K562 (cell line): ENCODE measurements at regions not wholly inside any gene's neighbourhood (a gene's known extent, or its start where the extent isn't known, plus 50 kb on each side); places are given as distances from the start of the nearest gene placed in this dataset.

Experiments
- ATAC-seq: fragments of 200-7000 bp; cut with Tn5 transposase; 3 replicates; pipeline ENCODE4 v1.9.1; 2020; ENCODE audit warnings: moderate library complexity
- BruUV-seq: library from RNA; stranded (reverse); fragments of 400-500 nt; replicated peaks from 2 replicates; lab custom pipeline; 2021; lab: Mats Ljungman, UMichigan
- CTCF ChIA-PET: fragments of 300-600 bp; formaldehyde crosslinking; extraction: SDS; loops from one replicate; lab custom pipeline; 2021; ENCODE audit warnings: low intra/inter-chr PET ratio; lab: Yijun Ruan, JAX
- POLR2A ChIA-PET: fragments of 300-600, 350-650 bp; sonication (Branson Sonifier 250); formaldehyde crosslinking; extraction: SDS; loops from one replicate; lab custom pipeline; 2021; ENCODE audit warnings: antibody characterized with exemption, inconsistent platforms; lab: Yijun Ruan, JAX
- DNase-seq, 4 experiments: peaks; one replicate each; pipeline versions ENCODE4 v3.0.0 to v3.0.0-alpha.2; 2011 to 2018; ENCODE audit warnings: low spot score in 3 of 4, mixed read lengths in 3 of 4; ENCODE audit errors: extremely low read depth in 1 of 4
- FAIRE-seq: peaks from 2 replicates; lab custom pipeline; 2011; peaks lifted over from hg19 to GRCh38; lab: Jason Lieb, UNC
- H2AFZ ChIP-seq: 2 replicates; pipeline ENCODE4 v1.6.0; 2011; ENCODE audit warnings: low read depth, low read length, control low read depth, inconsistent platforms
- H3K27ac ChIP-seq: fragments of 200-600 bp; 3 replicates; pipeline ENCODE4 v1.8.0; 2011; ENCODE audit warnings: low read depth, mild to moderate bottlenecking, control low read depth, inconsistent platforms, low read length, moderate library complexity, mixed read lengths; ENCODE audit errors: extremely low read depth
- H3K27me3 ChIP-seq, 2 experiments: fragments of 300-600 bp in 1 of 2; 2 replicates in 1 of 2; 3 replicates in 1 of 2; pipeline versions ENCODE4 v1.6.0 to v1.8.0; 2011; ENCODE audit warnings: inconsistent platforms in 2 of 2, low read length in 2 of 2, mild to moderate bottlenecking in 1 of 2, mixed read lengths in 1 of 2, moderate library complexity in 1 of 2; ENCODE audit not compliant: control insufficient read depth in 2 of 2, insufficient read depth in 2 of 2
- H3K36me3 ChIP-seq: fragments of 300-600 bp; 3 replicates; pipeline ENCODE4 v1.8.0; 2011; ENCODE audit warnings: mild to moderate bottlenecking, low read length, inconsistent platforms; ENCODE audit not compliant: control insufficient read depth, insufficient read depth
- H3K4me1 ChIP-seq, 2 experiments: fragments of 200-600 bp in 1 of 2; replicated peaks in 1 of 2; 2 replicates in 1 of 2; 3 replicates in 1 of 2; pipeline versions ENCODE4 v1.5.1 to v1.8.0; 2011; ENCODE audit warnings: inconsistent platforms in 2 of 2, low read length in 2 of 2, mild to moderate bottlenecking in 1 of 2, mixed read lengths in 1 of 2, moderate library complexity in 1 of 2; ENCODE audit not compliant: control insufficient read depth in 2 of 2, insufficient read depth in 2 of 2
- H3K4me2 ChIP-seq: 2 replicates; pipeline ENCODE4 v1.6.1; 2011; ENCODE audit warnings: low read length, control low read depth, inconsistent platforms, mixed read lengths; ENCODE audit not compliant: insufficient read depth
- H3K4me3 ChIP-seq: fragments of 200-600 bp; sonication (generic), shearing (Covaris generic); 2 replicates; pipeline ENCODE4 v1.5.1; 2016; ENCODE audit warnings: control low read depth, inconsistent platforms
- H3K79me2 ChIP-seq: fragments of 200-600 bp; 3 replicates; pipeline ENCODE4 v1.8.0; 2011; ENCODE audit warnings: low read length, inconsistent platforms; ENCODE audit not compliant: control insufficient read depth, insufficient read depth
- H3K9ac ChIP-seq, 2 experiments: 2 replicates each; pipeline versions ENCODE4 v1.6.0 to v1.6.1; 2011; ENCODE audit warnings: low read depth in 2 of 2, low read length in 2 of 2, control low read depth in 1 of 2, inconsistent platforms in 1 of 2, mild to moderate bottlenecking in 1 of 2, mixed read lengths in 1 of 2; ENCODE audit not compliant: insufficient read depth in 1 of 2
- H3K9me1 ChIP-seq: one replicate; pipeline ENCODE4 v1.6.0; 2011; ENCODE audit warnings: inconsistent platforms, mild to moderate bottlenecking, low read length, moderate library complexity; ENCODE audit not compliant: control insufficient read depth, insufficient read depth
- H3K9me3 ChIP-seq: replicated peaks from 2 replicates; pipeline ENCODE4 v1.5.1; 2011; ENCODE audit warnings: low read depth, low read length, inconsistent platforms; ENCODE audit not compliant: control insufficient read depth, insufficient read depth
- H4K20me1 ChIP-seq: replicated peaks from 2 replicates; pipeline ENCODE4 v1.6.1; 2011; ENCODE audit warnings: low read length, inconsistent platforms, mixed read lengths; ENCODE audit not compliant: control insufficient read depth, insufficient read depth
- CBX5 ChIP-seq: IDR thresholded peaks from 2 replicates; pipeline ENCODE4 v1.6.1; 2014; ENCODE audit warnings: low read depth, borderline replicate concordance
- CC2D1A ChIP-seq: fragments of 450-650 bp; IDR thresholded peaks from 2 replicates; pipeline ENCODE4 v1.6.1; 2017; ENCODE audit warnings: mild to moderate bottlenecking
- KAT7 ChIP-seq: sonication (generic); formaldehyde crosslinking; IDR thresholded peaks from 2 replicates; pipeline ENCODE4 v1.8.0; 2022; ENCODE audit warnings: missing genetic modification reagents, mild to moderate bottlenecking, borderline replicate concordance
- MAFK ChIP-seq: IDR thresholded peaks from 2 replicates; pipeline ENCODE4 v1.6.1; 2011; ENCODE audit warnings: low read length, improper control_type of control experiment
- NEUROD1 ChIP-seq: fragments of 150-350 bp; IDR thresholded peaks from 2 replicates; pipeline ENCODE4 v1.6.1; 2014; ENCODE audit warnings: borderline replicate concordance, low read length, low read depth; ENCODE audit not compliant: partially characterized antibody
- NR1H2 ChIP-seq: sonication (generic); formaldehyde crosslinking; IDR thresholded peaks from 2 replicates; pipeline ENCODE4 v1.4.0; 2020; ENCODE audit warnings: mild to moderate bottlenecking, missing genetic modification reagents
- RBM25 ChIP-seq: fragments of 200-400 bp; formaldehyde crosslinking; IDR thresholded peaks from 2 replicates; pipeline ENCODE4 v1.6.1; 2018; ENCODE audit warnings: low read length, low read depth, moderate library complexity; ENCODE audit not compliant: severe bottlenecking
- ZNF239 ChIP-seq: fragments of 250-450 bp; sonication (Bioruptor Pico); IDR thresholded peaks from 2 replicates; pipeline ENCODE4 v1.4.0; 2020; ENCODE audit warnings: mild to moderate bottlenecking
- ZNF586 ChIP-seq: fragments of 450-650 bp; formaldehyde crosslinking; conservative IDR thresholded peaks from 2 replicates; pipeline ENCODE4 v1.4.0; 2020; ENCODE audit warnings: mild to moderate bottlenecking, moderate library complexity
- ZNF644 ChIP-seq: fragments of 200-800 bp; sonication (Bioruptor generic); IDR thresholded peaks from 2 replicates; pipeline ENCODE4 v1.6.1; 2016; ENCODE audit warnings: low read depth, missing genetic modification characterization, missing compliant biosample characterization
- WGBS: fragments of 100-300 bp; shearing (Covaris generic); methylation state at CpG from one replicate; pipeline ENCODE4 v1.1.6; 2016; ENCODE audit warnings: low coverage, mixed read lengths; ENCODE audit not compliant: insufficient coverage; ENCODE audit errors: missing lambda C conversion rate; 5-methylcytosine and 5-hydroxymethylcytosine counted together
- in situ Hi-C: fragments of 300-500 bp; cut with MboI; formaldehyde crosslinking; loops from 4 replicates; pipeline ENCODE4 v1.15.0; 2018; ENCODE audit warnings: inconsistent platforms, mixed read lengths
- intact Hi-C: fragments of 100-400 bp; cut with micrococcal nuclease; formaldehyde crosslinking; loops from 2 replicates; pipeline ENCODE4 v1.14.2; 2022

DNA sequence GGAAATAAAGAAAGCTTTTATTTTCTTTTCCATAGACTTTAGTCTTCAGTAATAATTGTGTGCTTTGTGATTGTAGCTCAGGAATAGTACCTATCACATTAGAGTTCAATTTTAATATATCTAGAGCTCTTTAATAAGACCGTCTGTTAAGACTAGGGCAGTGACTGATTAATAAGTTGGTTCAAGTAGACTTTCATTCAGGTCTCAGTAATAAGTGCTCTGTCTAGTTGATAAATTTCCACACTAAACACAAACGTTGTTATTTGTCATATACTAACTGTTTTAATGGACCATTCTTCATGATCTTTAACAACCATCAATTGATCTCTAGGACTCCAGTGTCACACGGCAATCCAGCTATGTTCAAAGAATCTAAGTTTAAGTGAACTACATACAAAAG, 474.5 kb upstream of the ADGRL2 start:
- Histone ChIP-seq H4K20me1 (no peaks in the 10 kb centered on the region), H2AFZ (no peak overlapping the region), H3K9me3 (no peaks in the 10 kb centered on the region), H3K79me2 (no peaks in the 10 kb centered on the region), H3K27me3 (no peaks in the 10 kb centered on the region), H3K36me3 (no peaks in the 10 kb centered on the region), H3K9me1 (no peaks in the 10 kb centered on the region), H3K9ac (no peak overlapping the region), H3K27ac (no peak overlapping the region), H3K4me3 (no peak overlapping the region), H3K4me2 (no peak overlapping the region), H3K4me1 (no peaks in the 10 kb centered on the region)
- POLR2A ChIA-PET: no interaction called here
- TF ChIP-seq NR1H2 (CRISPR knock-in tag) (no peak), MAFK (no peak), CBX5 (no peak), KAT7 (no peak), ZNF239 (CRISPR knock-in tag) (no peak), RBM25 (no peak), ZNF644 (tag) (no peak), CC2D1A (no peak), NEUROD1 (no peak), ZNF586 (no peak)
- FAIRE-seq (no peak), DNase-seq (no peak), ATAC-seq (no peak)
- BruUV-seq: no TSS peak
- CTCF ChIA-PET: no interaction called here
- intact Hi-C loops (no loop called here), in situ Hi-C loops (no loop called here)
- WGBS: 0% methylated on average over 3 of the region's 3 CpGs
